GM21447 (cell line): ENCODE measurements at regions not wholly inside any gene's neighbourhood (a gene's known extent, or its start where the extent isn't known, plus 50 kb on each side); places are given as distances from the start of the nearest gene placed in this dataset.

Source experiments
- ATAC-seq: cut with Tn5 transposase; IDR thresholded peaks from one replicate; pipeline ENCODE4 v1.9.1; 2021; ENCODE audit not compliant: unreplicated experiment

DNA sequence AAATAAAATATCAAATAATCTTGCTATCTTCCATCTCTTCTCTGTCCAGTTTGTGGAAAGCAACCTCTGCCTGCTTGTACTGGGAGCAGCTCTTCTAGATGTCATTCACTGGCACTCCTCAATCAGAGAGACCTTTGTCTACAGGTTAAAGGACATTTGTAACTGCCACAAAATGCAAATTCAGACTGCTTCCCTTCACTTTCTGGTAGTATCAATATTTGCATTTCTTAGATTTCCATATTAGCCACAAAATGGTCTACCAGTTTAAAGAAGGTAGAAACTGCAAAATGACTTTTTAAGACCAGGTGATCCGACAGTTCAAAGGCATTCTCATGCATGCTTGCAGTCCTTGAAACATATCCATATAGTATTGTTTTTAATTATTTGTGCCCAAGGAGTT, 51.7 kb upstream of the RCN1 start:
- ATAC-seq, result no peak

DNA sequence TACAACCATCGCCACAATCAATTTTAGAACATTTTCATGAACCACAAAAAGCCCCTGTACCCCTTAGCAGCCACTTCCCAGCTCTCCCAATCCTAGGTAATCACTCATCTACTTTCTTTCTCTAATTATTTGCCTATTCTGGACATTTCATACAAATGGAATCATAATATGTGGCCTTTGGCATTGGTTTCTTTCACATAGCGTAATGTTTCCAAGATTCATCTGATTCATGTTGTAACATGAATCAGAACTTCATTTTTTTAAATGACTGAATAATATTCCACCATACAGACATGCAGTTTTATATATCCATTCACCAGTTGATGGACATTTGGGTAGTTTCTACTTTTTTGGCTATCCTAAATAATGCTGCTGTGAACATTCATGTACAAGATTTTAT, 56.2 kb upstream of the RCN1 start:
- ATAC-seq, result no peak

DNA sequence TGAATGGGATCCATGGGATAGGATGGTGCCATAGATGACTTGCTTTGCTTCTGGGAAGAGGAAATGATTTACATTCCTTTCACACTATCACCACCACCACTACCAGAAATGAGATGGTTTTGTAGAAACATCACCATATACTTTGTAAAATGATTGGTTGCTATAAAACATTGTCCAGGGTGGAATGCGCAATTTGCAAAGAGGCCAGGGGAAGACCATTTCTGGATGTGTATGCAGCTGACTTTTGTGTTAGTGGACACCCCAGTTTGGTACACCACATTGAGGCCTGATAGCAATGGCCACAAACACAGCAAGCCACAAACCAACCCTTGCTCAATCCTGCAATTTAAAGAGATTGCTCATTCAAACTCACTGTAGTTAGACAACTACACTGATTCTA, 56.7 kb upstream of the RCN1 start:
- ATAC-seq, result no peak

DNA sequence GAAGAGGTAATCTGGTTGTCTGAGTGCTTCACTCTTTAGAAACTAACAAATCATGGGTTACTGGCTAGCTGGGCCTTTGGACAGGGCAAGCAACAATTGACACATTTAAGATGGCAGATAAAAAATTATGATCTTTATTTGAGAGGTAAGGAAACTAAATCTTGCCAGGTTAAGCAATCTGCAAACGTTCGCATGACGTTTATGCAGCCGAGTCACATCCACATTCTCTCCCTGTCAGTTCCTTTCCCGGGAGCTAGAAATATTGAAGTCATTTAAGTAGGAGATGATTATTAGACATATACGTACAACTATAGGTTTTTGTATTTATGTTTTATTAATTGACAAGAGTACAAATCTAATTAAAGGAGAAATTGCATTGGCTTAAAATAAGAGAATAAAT, 57.4 kb upstream of the RCN1 start:
- no peak for ATAC-seq

DNA sequence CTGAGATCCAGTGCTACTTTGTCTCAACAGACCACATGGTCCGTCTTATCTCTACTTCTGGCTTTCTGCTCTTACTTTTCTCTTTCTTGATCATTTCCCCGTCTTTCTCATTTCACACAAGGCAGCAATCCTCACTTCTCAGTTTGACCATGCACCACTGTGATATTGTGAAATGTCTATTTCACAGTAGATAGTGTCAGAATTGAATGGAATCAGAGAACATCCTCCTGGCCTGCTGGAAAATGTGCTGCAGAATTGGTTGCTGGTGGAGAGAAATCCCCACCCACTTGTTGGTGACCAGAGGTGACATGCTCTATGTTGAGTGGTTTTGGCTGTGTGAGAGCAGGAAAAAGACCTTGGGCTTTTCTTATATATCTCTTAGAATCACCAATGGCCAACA, 57.8 kb upstream of the RCN1 start:
- ATAC-seq, result no peak

DNA sequence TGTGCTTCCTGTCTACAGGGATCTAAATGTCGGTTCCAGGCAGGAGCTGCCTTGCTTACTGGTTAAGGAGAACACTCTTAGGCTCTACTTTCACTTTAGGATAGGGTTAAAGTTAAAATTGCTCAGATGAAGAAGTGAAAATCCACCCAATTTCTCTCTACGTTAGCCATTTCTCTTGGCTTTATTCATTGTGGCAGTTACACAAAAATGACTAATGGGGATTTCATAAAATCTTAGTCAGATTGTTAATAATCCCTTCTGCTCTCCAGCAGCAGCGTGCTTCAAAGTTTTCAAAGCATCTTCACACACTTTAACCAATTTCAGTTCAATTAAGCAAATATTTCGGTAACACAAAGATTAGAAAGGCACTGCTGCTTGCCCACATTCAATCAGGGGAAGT, 58.4 kb upstream of the RCN1 start:
- ATAC-seq, result no peak

DNA sequence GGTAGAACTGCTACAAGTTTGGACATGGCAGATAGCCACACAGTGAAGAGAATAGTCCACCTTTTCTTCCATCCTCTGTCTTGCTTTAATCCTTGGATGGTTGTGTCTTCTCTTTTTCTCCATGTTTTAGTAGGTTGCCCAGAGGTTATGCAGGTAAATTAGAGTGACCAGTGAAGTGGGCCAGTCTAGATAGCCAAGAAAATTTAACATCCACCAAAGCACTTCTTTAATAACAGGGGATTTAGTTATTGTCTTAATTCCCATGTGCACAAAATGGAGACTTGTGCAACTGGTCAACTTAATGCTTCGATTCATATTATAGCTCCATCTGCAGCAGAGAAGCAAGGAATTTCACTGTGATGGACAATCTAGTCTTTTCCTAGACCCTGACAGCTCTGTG, 58.8 kb upstream of the RCN1 start:
- no peak for ATAC-seq

DNA sequence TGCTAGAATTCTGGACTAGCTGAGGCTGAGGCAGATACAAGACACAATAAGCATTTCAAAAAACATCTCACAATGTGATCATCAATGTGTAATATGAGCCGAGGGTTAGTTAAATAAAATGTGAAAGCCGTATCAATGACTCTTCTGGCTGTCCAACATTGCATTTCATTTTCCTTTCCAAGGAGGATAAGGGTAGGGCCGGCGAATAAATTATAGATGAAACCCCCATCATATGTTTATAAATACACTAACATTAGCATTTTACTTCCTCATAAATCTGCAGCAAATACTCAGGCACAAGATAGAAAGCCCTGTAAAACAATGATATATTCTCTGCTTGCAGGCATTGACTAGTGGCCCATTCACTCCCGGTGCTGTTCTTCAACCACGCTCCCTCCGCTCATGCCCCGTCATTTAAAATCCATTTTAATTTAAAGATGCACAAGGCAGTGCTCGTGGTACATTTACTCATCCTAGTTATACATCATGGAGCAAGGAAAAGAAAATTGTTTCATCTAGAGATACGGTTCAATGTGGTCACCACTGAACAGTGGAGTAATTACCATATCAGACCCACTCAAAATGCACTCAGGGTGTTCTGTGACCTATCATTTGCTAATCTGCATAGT, 59.9 kb upstream of the RCN1 start:
- no peak for ATAC-seq

DNA sequence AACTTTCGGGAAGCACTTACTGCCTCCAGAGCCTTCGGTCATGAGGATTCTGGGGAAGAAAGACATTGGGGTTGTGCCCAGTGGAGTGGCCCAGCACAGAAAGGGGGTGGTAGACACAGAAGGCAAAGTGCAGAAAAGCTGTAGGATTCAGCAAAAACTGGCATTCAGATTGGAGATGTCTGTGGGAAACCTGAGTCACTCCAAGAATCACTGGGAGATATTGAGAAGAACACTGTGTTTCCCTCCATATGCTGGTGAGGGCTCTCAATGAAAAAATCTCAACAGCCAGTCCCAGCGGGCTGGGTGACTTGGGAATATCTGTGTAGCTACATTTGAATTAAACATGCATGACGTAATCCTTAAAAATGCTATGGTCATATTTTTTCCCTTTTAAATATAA, 61.2 kb upstream of the RCN1 start:
- no peak for ATAC-seq

DNA sequence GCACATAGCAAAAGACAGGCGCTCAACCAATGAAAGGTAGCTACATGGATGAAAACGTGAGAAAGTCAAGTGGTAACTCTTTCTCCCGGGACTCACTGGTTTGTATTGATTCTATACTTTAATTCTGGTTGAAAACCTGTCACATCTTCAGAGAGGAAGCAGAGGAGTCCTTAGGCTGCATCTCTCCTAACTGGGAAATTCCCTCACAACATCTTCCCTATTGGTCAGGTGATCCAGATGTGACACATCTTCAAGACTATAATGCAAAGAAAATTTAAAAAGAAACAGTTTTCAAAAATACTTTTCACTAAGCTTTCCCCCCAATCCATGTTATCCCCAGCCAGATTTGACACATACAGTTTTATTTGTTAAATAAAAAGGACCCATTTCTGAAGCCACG, 62.7 kb upstream of the RCN1 start:
- ATAC-seq, result no peak

DNA sequence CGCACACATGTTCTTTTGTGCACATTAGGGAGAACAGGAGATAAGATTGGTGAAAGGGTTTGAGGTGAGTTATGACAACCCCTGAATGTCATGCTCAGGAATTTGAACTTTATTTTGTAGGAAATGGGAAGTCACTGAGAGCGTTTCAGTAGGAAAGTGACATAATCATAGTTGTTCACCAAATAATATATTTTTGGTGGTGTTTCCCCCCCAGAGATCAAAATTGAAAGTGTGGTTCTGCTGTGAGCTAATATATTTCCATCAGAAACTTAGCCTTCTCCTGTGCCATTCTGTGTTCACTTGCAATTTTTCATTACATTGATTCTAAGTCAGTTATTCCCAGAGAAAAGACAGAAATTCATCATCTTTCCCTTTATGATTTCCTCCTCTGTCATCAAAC, 64.1 kb upstream of the RCN1 start:
- no peak for ATAC-seq

DNA sequence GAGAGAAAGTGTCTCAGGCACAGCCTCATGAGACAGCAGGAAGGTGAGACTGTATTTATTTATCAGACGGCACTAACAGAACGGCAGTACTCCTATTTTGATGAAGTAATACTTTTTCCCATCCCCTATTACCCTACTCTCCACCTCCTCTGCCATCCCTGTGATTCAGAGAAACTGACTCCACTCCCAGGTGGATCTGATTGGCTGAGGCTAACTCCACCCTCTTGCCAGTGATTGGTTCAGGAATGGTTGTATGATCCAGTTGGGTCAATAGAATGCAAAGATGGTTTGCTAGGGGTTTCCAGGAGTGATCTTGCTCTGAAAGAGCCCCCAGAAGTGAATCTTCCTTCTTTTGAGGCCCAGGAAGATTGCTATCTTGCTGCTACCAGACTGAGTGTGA, 65.9 kb upstream of the RCN1 start:
- no peak for ATAC-seq

DNA sequence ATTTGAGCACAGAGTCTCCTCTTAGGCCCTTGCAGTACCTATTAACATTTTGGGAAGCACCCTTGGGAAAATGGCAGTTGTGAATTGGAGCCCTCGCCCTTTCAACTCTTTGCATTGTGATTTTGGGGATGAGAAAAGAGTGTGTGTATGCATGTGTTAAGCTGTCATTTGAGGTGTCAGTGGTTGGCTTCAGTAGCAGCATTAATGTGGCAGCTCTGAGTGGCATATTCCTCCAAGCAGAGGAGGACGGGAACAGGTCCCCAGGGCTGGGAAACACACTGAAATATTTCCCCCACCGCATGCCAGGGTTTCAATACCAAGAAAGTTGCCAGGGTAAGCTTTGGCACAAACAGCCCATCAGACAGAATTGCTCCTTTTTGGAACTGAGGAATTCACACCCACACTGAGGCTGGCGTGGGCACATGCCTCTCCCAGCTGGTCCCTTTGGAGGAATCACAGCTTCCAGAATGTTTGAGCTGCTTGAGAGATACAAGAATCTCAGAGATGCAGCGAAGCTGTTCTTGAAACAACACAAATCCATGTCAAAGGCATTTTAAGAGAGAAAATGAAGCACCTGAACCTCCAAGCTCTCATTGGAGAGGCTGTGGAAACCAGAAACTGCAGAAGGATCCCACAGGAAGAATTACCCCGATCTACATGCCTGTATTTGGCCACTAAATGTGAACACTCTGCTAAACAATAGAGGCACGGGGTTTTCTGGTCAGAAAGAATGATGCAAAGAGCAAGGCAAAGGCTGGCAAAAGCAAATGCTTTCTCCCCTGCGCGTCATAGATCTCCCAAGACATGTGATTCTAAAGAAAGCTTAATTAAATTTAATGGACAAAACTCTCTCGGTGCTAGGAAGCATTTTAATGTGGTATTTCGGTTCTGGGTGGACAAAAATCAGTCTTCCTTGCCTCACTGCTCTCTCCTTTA, 67.2 kb upstream of the RCN1 start:
- ATAC-seq, result no peak

DNA sequence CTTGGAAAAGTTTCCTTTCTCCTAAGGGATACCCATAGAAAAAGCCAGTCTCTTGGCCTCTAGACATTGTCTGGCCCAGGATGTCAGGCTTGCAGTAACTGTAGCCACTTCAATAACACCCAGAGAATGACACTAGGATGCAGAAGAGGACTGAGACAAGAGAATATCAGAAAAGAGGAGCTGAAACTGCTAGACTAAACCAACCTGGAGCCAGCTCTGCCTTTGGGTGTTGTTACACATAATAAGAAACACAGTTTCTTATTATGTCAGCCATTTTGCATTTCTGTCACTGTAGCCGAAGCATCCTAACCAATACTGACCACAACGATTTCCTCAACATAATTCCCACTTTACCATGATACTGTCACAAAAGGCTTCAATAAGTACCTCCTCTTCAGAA, 72.2 kb upstream of the RCN1 start:
- no peak for ATAC-seq

DNA sequence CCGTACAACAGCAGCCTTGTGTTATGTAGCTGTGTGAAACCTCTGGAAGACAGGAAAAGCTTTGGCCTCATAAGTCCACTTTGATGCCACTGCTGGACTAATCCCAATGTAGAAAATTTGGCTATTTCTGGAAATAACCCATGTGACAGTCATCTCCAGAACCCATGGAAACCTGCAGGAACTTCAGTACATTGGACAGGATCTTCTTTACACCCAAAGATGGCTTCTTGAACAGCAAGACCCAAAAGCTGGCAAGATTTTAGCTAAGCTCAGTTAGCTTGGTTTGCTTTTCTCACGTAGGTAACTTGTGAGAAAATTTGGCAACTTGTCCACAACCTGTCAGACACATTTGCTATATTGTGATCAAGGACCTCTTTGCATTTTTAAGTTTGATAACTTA, 74.8 kb upstream of the RCN1 start:
- ATAC-seq, result no peak

DNA sequence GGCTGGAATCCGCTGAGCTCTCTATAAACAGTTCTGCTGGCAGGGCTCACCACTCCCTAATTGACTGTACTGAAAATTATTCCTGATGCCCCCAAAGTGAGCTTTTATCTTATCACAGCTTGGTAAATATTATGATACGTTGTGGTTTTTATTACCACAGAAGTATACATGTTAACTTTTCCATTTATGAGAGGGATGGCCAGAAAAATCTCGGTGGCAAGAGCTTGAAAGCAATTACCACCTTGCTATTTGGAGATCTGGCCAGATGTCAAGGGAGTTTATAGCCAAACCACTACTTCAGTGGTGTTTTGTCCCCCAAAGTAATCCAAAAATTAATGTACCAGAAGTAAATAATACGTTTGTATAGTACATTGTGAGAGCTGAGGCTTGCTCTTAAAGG, 75.4 kb upstream of the RCN1 start:
- ATAC-seq, result no peak

DNA sequence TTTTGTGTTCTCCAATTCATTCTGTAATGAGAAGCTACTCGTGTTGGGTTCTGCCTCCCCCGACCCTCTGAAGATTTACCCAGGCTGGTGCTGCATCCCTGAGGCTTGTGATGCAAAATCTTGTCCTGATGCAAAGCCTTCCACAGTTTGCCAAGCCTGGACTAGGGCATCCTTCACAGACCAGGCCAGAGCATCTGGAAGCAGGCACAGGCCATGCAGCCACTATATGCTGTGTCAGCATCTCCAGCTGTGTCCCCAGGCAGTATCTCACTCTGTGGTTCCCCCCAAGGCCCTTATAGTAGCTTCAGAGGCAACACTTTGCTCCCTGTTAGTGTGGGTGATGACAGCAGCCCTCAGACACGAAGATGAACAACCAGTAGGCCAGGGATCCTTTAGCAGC, 77.3 kb upstream of the RCN1 start:
- ATAC-seq, result no peak

DNA sequence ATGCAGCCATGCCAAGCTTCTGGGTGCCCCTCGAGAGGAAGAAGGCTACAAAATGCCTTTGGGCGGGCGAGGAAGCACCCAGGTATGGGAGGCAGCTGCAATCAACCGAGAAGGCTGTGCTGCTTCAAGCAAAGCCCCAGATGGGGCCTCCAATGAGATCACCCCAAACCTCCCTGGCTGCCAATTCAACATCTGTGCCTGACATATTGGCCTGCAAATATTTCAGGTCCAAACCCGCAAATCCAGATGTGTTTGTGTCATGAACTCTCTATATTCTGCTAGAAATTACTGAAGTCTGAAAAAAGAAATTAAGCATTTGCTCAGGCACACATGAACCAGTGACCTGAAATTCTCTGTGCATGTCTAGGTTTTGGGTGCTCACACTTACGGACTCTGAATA, 78.8 kb upstream of the RCN1 start:
- ATAC-seq, result no peak

DNA sequence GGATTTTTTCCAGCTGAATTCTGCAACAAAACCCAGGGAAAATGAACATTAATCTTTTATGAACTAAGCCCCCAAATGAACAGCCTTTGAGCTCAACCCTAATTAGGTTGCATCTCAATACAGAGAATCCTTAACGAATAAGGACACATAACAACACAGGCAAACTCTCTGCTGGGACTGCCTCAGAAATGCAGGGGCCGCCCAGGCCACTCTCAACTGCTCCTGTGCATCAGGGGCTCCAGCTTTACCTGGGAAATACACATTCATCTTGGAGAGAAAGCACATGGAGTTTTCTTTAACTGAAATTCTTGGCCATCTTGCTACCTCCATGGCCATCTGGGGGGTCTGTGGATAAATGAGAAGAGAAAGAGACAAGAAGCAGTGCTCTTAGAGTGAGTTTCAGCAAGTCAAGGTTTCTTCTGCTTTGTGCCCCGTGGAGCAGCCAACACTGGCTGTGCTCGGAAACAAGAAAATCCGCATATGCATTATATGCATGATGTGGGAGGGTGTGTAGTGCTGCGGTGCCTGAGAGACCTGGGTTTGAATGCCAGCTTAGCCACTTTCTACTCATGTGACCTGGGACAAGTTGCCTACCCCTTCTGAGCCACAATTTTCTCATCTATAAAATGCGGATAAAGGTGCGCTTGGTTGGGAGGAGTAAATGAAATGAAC, 81.9 kb upstream of the RCN1 start:
- ATAC-seq, result no peak

DNA sequence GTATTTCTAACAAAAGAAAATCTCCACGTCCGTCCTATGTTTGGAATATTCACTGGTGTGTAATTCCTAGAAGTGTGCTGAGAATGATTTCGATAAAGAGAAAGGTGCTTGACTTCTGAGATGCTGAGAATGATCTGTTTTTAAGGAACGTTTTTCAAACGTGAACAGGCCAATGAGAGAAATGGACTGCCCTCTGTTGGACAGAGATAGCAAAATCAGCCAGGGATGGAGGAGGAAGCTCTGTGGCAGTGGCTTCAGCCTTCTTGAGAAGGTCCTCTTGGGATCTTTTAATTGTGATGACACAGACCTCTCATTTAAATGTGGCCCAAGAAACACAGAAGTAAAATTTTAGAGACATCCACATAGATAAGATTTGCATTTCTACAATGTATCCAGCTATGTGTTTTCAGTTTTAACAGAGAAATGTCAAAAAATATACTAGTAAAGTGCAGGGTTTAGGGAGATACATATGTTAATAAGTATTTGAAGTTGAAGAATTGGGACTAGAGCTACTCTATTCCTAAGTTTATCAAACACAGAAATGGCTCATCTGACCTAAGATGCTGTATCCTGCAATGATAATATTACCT, 84.0 kb upstream of the RCN1 start:
- ATAC-seq, result peak; percentile 72

DNA sequence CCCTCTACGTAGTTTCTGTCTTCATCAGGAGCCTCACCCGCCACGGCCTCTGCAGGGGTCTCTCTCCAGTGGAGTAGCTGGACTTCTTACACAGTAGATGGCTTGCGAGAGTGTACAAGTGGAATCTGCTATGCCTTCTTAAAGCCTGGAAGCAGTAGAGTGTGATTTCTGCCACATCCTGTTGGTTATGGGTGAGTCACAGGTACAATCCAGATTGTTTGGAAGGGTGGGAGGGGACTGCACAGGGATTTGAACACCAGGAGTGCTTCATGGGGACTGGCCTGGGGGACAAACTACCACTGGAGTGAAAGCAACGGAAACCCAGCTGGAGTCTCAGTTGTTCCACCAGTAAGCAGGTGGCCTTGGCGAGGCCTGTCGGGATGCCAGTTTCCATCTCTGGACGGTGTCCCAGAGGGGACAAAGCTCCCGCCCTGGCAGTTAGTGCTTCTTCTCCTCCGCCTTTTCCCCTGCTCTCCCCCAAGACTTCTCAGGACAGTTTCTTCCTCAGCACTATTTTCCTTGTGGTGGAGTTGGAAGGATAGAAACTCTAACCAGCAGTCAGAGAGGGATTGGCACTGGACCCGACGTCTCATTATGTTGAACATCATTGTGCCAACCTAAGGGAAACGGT, 85.0 kb upstream of the RCN1 start:
- ATAC-seq, result no peak
